ENCODE measurements at regions not wholly inside any gene's neighbourhood (a gene's known extent, or its start where the extent isn't known, plus 50 kb on each side); places are given as distances from the start of the nearest gene placed in this dataset.

DNA sequence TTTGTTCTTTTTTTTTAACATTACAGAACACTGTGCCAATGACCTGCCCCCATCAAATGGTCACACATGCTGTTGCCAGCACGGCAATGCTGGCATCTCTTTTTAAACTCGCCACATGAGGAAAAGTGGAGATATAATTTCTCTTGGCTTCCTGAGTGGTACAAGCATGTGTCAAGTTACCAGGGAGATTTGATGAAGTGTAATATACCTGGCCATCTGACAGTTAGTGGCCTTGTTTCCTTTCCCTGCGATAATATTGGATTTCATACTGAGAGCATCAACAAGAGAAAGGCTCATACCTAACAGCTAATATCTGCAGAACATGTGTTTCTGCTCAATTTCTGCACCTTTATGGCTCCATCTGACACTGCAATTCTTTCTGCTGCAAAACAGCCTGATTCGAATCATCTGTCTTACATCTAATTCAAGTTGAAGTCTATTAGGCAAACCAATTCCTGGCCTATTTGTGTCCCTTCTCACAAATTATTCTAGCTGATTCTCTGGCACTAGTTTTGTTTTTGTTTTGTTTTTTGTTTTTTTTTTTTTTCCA, 519.5 kb downstream of the PREX1 start:
- DNase-seq (ENCODE audit: low spot score), result no peak
- TF ChIP-seq, protein P1, sequence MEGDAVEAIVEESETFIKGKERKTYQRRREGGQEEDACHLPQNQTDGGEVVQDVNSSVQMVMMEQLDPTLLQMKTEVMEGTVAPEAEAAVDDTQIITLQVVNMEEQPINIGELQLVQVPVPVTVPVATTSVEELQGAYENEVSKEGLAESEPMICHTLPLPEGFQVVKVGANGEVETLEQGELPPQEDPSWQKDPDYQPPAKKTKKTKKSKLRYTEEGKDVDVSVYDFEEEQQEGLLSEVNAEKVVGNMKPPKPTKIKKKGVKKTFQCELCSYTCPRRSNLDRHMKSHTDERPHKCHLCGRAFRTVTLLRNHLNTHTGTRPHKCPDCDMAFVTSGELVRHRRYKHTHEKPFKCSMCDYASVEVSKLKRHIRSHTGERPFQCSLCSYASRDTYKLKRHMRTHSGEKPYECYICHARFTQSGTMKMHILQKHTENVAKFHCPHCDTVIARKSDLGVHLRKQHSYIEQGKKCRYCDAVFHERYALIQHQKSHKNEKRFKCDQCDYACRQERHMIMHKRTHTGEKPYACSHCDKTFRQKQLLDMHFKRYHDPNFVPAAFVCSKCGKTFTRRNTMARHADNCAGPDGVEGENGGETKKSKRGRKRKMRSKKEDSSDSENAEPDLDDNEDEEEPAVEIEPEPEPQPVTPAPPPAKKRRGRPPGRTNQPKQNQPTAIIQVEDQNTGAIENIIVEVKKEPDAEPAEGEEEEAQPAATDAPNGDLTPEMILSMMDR (IDR thresholded peaks at IDR 0.05; ENCODE audit: borderline replicate concordance, control extremely low read depth, extremely low read depth, insufficient read depth, missing control alignments), result no peak
- in situ Hi-C loops (cut with MboI; ENCODE audit: low sequenced_read_pairs, unreplicated experiment), result no loop called here

GRCh38 chr20:48307277-48307676, 520.5 kb downstream of the PREX1 start:
- in situ Hi-C loops (cut with MboI; ENCODE audit: low sequenced_read_pairs, unreplicated experiment), result no loop called here
- TF ChIP-seq, protein P1 (IDR thresholded peaks at IDR 0.05; ENCODE audit: borderline replicate concordance, control extremely low read depth, extremely low read depth, insufficient read depth, missing control alignments), result no peak
- no peak for DNase-seq (ENCODE audit: low spot score)

GRCh38 chr20:48302844-48303542, 517.7 kb upstream of the SULF2 start:
- TF ChIP-seq, protein P1 (IDR thresholded peaks at IDR 0.05; ENCODE audit: borderline replicate concordance, control extremely low read depth, extremely low read depth, insufficient read depth, missing control alignments), result no peak
- in situ Hi-C loops (cut with MboI; ENCODE audit: low sequenced_read_pairs, unreplicated experiment), result no loop called here
- DNase-seq (ENCODE audit: low spot score), result no peak

- in situ Hi-C loops (cut with MboI; ENCODE audit: low sequenced_read_pairs, unreplicated experiment), result no loop called here
- no peak for DNase-seq (ENCODE audit: low spot score)
- TF ChIP-seq, protein P1 (IDR thresholded peaks at IDR 0.05; ENCODE audit: borderline replicate concordance, control extremely low read depth, extremely low read depth, insufficient read depth, missing control alignments), result no peak
Observed at GRCh38 chr20:48302149-48302548, 516.9 kb upstream of the SULF2 start.

DNA sequence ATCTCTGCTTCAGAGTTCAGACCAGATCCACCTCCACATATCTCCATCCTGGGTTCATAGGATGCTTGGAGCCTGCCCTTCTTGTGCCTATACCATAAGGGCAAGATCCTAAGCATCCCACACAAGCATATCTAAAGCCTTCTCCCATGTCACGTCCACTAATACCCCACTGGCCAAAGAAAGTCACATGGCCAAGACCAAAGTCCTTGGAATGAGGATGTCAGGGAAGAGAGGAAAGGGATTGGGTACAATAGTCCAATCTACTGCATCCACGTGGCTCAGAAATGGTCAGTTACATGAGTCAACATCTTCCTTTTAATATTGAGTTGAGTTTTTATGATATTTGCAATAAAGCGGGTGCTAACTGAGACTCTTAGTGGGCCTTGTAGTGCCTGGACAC, 515.9 kb upstream of the SULF2 start:
- in situ Hi-C loops (cut with MboI; ENCODE audit: low sequenced_read_pairs, unreplicated experiment), result no loop called here
- TF ChIP-seq, protein P1 (IDR thresholded peaks at IDR 0.05; ENCODE audit: borderline replicate concordance, control extremely low read depth, extremely low read depth, insufficient read depth, missing control alignments), result no peak
- DNase-seq (ENCODE audit: low spot score), result no peak

- TF ChIP-seq, protein P1 (IDR thresholded peaks at IDR 0.05; ENCODE audit: borderline replicate concordance, control extremely low read depth, extremely low read depth, insufficient read depth, missing control alignments), result no peak
- DNase-seq (ENCODE audit: low spot score), result no peak
- in situ Hi-C loops (cut with MboI; ENCODE audit: low sequenced_read_pairs, unreplicated experiment), result no loop called here
Observed at GRCh38 chr20:48300529-48300928, 515.2 kb upstream of the SULF2 start.
